Activated CD8-positive, alpha-beta memory T cell treated with anti-CD3 and anti-CD28 coated beads for 48 hours (primary cell): ENCODE measurements at regions not wholly inside any gene's neighbourhood (a gene's known extent, or its start where the extent isn't known, plus 50 kb on each side); places are given as distances from the start of the nearest gene placed in this dataset.
"Not testable (repeated sequence)": the region's sequence is repeated elsewhere in the genome, so short reads cannot be mapped to it uniquely, and the experiment has no call there.

ENCODE experiments used
- DNase-seq, 3 experiments: peaks; one replicate each; pipeline ENCODE4 v3.0.0-alpha.2; 2020; ENCODE audit warnings: low read depth in 2 of 3, low spot score in 2 of 3

- DNase-seq: no peak
These were observed 134.6 kb downstream of the ADSS2 start for GRCh38 chr1:244316986-244317655.

DNA sequence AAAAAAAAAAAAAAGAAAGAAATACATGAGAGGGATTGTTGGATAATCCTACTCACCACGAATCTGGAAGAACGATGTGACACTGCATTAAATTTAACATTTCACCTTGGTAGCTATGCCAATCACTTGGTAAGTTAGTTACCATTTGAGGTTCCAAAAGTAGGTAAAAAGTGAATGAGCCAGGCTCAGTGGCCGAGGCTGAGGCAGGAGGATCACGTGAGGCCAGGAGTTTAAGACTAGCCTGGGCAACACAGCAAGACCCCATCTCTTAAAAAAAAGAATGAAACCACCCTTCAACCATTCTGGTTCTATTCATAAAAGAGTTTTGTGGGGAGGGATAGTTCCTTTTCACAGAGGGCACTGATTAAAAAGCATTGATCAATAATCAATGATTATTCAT, 133.6 kb downstream of the ADSS2 start:
- no peak for DNase-seq

DNA sequence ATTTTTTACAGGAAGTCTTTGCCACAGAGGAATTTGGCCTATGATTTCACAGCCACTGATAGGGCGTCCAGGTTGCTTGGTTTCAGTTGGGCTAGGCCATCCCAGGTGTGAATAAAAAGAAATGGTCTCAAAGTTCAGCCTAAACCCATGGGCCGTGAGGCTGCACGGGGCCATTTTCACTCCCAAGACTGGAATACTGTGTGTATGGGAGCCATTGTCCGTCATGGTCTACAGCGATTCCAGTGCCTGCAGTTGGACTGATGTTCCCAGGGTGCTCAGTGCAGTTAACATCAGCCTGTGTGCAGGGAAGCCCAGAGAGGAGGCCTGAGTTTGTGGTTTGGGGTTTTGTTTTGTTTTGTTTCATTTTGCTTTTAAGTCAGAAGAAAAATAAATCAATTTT, 133.2 kb downstream of the ADSS2 start:
- DNase-seq: no peak

DNA sequence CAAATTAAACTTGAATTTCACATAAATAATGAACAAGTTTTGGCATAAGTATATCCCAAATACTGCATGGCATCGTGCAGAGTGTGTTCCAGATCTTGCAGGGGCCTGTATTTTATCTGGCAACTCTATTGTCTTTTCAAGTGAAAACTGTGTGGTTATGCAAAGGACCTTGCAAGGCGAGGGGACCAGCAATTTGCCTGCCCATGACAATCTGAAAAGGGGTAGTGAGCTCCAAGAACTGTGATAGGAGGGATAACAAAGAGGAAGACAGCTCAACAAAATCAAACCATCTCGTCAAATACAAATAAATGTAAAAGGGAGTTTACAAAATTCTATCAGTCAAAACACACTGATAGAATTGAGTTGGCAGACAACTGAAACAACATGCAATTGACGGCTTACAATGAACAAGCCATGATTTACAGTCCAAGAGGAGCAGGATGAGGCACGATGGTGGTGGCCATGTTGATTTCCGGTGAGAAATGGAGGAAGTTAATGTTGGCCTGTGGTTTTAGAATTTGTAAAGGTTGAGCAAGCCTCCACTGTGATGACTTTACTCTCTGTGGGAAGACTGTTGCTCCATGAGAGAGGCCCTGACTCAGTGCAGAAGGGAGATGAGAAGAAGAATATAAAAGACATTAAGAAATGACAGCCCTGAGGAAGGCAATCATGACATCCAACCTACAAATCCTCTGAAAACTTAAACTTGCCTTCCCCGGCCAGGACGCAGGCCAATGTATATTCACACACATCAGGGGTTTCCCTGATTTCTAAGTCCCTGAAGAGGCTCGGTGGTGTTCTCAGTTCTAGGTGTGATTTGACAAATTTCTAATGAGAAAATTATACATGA, 132.2 kb downstream of the ADSS2 start:
- DNase-seq: peak in 1 of 3 experiments; percentile 31

DNA sequence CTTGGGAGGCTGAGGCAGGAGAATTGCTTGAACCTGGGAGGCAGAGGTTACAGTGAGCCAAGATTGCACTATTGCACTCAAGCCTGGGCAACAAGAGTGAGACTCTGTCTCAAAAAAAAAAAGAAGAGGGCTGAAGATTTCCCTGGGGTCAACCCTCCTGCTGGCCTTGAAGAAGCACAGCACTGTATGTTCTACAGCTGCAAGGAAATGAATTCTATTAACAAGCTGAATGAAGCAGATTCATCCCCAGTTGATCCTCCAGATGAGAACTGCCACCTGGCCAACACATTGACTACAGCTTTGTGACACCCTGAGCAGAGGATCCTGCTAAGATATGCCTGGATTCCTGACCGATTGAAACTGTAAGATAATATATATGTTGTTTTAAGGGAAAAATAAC, 129.5 kb downstream of the ADSS2 start:
- DNase-seq: no peak

GRCh38 chr1:244322791-244323521, 128.8 kb downstream of the ADSS2 start:
- no peak for DNase-seq

- no peak for DNase-seq
These were observed 127.4 kb downstream of the ADSS2 start for GRCh38 chr1:244324176-244324883.

DNA sequence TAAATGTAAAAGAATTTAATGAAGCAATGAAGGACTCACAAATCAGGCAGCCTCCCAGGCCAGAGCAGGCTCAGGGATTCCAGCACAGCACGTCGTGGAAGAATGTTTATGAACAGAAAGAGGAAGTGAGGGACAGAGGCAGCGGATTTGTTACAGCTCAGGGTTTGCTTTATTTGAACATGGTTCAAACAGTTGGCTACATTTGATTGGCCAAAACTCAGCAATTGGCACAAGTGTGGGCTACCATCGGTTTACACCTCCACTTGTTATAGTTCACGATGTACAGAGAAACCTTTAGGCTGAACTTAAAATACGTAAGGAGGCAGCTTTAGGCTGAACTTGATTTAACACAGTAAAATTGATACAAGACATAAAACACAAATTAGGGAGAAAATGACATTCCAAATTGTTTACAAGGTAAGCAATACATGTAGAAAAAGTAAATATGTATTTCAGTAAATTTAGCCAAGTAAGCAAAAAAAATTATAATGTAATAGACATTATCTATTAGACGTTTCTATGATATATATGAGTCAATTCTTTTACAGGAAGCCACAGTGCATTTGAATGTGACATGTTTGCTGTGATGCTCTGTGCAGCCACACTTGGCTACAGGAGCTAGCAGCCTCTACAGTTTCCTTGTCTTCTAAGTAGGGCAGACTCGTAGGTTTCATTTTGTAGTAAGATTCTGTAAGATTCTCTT, 126.5 kb downstream of the ADSS2 start:
- no peak for DNase-seq

DNA sequence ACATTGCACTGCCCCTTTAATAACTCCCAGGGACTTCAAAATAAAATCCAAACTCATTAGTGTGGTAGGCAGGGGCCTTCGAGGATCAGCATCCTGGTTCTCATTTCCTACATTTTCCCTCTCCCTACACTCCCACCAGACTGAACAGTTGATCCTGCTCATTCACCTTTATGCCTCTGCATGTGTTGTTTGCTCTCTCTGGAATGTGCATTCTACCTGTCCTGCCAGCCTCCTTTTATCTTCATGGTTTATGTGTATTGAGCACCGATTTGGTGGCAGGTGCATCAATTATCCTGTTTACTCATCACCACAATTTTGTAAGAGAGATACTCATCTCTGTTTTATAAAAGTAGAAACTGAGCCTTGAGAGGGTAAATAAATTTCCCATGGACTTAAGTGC, 125.0 kb downstream of the ADSS2 start:
- DNase-seq: no peak

DNA sequence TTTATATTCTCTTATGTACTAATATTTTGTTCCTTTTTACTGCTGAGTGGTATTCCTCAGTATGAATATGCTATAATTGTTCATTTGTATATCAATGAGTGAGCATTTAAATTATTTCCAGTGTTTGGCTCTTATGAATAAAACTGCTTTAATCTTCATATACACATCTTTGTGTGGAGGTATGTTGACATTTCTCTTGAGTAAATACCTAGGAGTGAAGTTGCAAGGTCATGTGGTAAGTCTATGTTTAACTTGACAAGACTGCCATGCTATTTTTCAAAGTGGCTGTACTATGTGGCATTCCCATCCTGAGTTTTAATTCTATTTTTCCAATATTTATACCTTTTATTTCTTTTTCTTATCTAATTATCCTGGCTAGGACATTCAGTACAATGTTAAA, 124.2 kb downstream of the ADSS2 start:
- no peak for DNase-seq

GRCh38 chr1:244328476-244328875, 123.2 kb downstream of the ADSS2 start:
- no peak for DNase-seq

DNA sequence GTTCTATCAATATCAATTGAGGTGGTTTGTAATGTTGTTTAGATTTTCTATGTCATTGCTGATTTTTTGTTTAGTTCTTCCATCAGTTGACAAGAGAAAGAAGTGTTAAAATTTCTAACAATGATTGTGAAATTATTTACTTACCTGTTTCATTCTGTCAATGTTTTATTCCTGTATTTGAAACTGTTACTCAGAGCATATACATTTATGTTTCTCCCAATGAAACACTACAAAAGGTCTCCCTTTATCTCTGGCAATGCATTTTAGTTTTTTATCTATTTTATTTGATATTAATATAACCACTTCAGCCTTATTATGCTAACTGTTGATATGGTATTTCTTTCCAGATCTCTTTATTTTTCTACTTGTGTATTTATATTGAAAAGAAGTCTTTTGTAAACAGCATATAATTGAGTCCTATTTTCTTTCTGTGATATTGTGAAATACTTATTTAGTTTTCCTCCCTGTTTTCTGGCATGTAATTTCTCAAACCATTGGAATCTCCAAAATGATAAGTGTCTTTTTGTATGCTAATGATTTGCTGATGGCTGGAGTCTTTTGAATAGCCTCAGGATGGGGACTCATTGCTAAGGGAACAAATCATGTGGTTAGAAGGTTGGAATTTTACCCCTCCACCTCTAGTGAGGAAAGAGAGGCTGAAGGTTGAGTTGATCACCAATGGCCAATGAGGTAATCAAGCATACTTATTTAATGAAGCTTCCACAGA, 122.0 kb downstream of the ADSS2 start:
- no peak for DNase-seq

DNA sequence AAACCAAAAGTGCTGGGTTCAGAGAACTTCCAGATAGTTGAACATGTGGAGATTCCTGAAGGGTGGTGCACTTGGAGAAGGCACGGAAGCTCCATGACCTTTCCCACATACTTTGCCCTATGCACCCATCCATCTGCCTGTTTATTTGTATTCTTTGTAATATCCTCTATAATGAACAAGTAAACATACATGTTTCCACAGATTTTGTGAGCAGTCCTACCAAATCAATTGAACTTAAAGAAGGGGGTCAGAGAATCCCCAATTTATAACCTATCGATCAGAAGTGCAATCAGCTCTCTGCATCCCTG, 121.4 kb downstream of the ADSS2 start:
- no peak for DNase-seq

DNA sequence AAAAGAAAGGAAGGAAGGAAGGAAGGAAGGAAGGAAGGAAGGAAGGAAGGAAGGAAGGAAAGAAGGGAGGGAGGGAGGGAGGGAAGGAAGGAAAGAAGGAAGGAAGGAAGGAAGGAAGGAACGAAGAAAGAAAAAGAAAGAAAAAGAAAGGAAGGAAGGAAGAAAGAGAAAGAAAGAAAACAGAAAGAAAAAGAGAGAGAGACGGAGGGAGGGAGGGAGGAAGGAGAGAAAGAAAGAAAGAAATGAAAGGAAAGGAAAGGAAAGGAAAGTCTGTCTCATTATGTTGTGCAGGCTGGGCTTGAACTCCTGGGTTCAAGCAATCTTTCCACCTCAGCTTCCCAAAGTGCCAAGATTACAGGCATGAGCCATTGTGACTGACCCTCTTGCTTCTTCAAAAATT, 118.9 kb downstream of the ADSS2 start:
- DNase-seq: not testable (repeated sequence)

- not testable (repeated sequence) for DNase-seq
These were observed 117.4 kb downstream of the ADSS2 start for GRCh38 chr1:244334315-244334714.

DNA sequence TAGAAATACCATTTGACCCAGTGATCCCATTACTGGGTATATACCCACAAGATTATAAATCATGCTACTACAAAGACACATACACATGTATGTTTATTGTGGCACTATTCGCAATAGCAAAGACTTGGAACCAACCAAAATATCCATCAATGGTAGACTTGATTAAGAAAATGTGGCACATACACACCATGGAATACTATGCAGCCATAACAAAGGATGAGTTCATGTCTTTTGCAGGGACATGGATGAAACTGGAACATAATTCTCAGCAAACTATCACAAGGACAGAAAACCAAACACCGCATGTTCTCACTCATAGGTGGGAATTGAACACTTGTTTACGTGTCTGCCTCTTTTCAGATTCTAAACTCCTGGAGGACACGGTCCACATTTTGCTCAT, 116.9 kb downstream of the ADSS2 start:
- not testable (repeated sequence) for DNase-seq

- no peak for DNase-seq
These were observed 116.3 kb downstream of the ADSS2 start for GRCh38 chr1:244335456-244335855.

DNA sequence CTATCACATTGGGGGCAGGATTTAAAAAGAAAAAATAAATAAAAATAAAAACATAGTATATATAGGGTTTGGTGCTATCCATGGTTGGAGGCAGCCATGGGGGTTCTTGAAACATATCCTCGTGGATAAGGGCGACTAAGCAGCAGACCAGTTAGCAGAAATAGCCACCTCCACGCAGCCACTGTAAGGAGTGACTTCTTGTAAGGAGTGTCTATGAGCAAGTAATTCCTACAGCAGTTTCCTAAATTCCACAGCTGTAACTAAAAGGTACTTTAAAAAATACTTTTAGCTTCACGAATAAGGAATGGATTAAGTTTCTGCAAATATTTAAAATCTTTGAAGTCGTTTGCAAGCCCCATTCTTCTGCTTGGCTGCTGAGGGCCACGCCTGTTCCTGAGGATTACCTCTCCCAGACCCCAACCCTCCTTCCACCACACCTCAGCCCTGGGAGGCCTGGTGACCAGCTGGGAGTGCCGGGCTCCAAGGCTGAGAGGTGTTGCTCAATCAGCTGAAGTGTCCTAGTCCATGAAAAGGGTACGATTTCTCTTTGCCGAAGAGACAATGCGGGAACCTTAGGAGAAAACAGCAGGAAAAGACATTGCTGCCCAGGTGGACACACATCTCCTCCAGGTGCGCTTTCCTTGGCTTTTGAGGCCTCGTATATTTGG, 115.3 kb downstream of the ADSS2 start:
- DNase-seq: no peak

DNA sequence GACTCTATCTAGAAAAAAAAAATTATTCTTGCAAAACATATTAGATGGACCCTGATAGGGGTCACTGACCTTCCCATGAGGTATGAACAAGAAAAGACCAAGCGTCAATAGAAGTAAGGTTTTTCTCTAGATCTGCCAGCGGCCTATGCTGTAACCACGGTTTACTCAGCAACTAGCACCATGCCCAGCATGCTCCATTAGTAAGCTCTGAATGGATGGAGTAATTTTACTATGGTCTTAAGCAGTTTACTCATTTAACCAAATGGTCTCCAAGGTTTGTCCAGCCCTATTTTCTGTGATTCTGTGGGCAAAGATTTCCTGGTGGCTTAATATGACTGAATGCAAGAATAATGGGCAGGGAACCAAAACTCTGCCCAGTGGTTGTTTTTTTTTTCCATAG, 113.9 kb downstream of the ADSS2 start:
- DNase-seq: no peak
